GM23248 (cell line): ENCODE measurements at regions not wholly inside any gene's neighbourhood (a gene's known extent, or its start where the extent isn't known, plus 50 kb on each side); places are given as distances from the start of the nearest gene placed in this dataset.

Experiments used
- DNase-seq: peaks from one replicate; pipeline ENCODE4 v3.0.0-alpha.2; 2015
- H2AFZ ChIP-seq: fragments of 200-600 bp; sonication (generic); 2 replicates; pipeline ENCODE4 v1.6.1; 2016; ENCODE audit warnings: antibody characterized with exemption
- H3F3A ChIP-seq: fragments of 200-600 bp; sonication (generic); 2 replicates; pipeline ENCODE4 v1.6.1; 2016; ENCODE audit warnings: mild to moderate bottlenecking, antibody characterized with exemption, mixed run types; ENCODE audit not compliant: insufficient read depth
- H3K27ac ChIP-seq: fragments of 200-600 bp; sonication (generic); 2 replicates; pipeline ENCODE4 v1.5.1; 2016; ENCODE audit warnings: mild to moderate bottlenecking
- H3K27me3 ChIP-seq: fragments of 200-600 bp; sonication (generic); replicated peaks from 2 replicates; pipeline ENCODE4 v1.6.1; 2016; ENCODE audit warnings: mild to moderate bottlenecking; ENCODE audit not compliant: insufficient read depth
- H3K36me3 ChIP-seq: fragments of 200-600 bp; sonication (generic); 2 replicates; pipeline ENCODE4 v1.6.1; 2016; ENCODE audit warnings: low read depth, mild to moderate bottlenecking
- H3K4me1 ChIP-seq: fragments of 200-600 bp; sonication (generic); 2 replicates; pipeline ENCODE4 v1.6.1; 2016; ENCODE audit warnings: mild to moderate bottlenecking; ENCODE audit not compliant: insufficient read depth
- H3K4me2 ChIP-seq: fragments of 200-600 bp; sonication (generic); one replicate; pipeline ENCODE4 v1.6.1; 2016; ENCODE audit warnings: mild to moderate bottlenecking; ENCODE audit not compliant: unreplicated experiment
- H3K4me3 ChIP-seq: fragments of 200-600 bp; sonication (generic); 2 replicates; pipeline ENCODE4 v1.5.1; 2016; ENCODE audit warnings: mild to moderate bottlenecking
- H3K79me2 ChIP-seq: fragments of 200-600 bp; sonication (generic); 2 replicates; pipeline ENCODE4 v1.6.1; 2016; ENCODE audit warnings: mild to moderate bottlenecking; ENCODE audit not compliant: insufficient read depth
- H3K9ac ChIP-seq: fragments of 200-600 bp; sonication (generic); 2 replicates; pipeline ENCODE4 v1.6.1; 2016; ENCODE audit warnings: mild to moderate bottlenecking
- H3K9me2 ChIP-seq: fragments of 200-600 bp; sonication (generic); 2 replicates; pipeline ENCODE4 v1.6.1; 2016; ENCODE audit warnings: mixed run types, mild to moderate bottlenecking, moderate library complexity; ENCODE audit not compliant: insufficient read depth
- H3K9me3 ChIP-seq: fragments of 200-600 bp; sonication (generic); one replicate; pipeline ENCODE4 v1.6.1; 2017; ENCODE audit warnings: low read depth
- H4K20me1 ChIP-seq: fragments of 200-600 bp; sonication (generic); 2 replicates; pipeline ENCODE4 v1.6.0; 2016; ENCODE audit not compliant: insufficient read depth
- EZH2 ChIP-seq: fragments of 200-600 bp; sonication (generic); IDR thresholded peaks from 2 replicates; pipeline ENCODE4 v1.6.1; 2018; ENCODE audit warnings: antibody characterized with exemption, mild to moderate bottlenecking; ENCODE audit not compliant: insufficient read depth, poor library complexity, severe bottlenecking
- EZH2phosphoT487 ChIP-seq: fragments of 200-600 bp; sonication (generic); IDR thresholded peaks from 2 replicates; pipeline ENCODE4 v1.6.1; 2018; ENCODE audit warnings: antibody characterized with exemption, moderate library complexity, mild to moderate bottlenecking, low read depth; ENCODE audit not compliant: insufficient read depth
- WGBS, 2 experiments: methylation state at CpG; one replicate each; pipeline ENCODE4 v1.1.6; 2015 to 2017; ENCODE audit warnings: low lambda C conversion rate in 2 of 2, low coverage in 1 of 2; ENCODE audit errors: missing lambda C conversion rate in 2 of 2; 5-methylcytosine and 5-hydroxymethylcytosine counted together
- in situ Hi-C: fragments of 300-500 bp; cut with MboI; formaldehyde crosslinking; loops from 2 replicates; pipeline ENCODE4 v1.15.0; 2020

DNA sequence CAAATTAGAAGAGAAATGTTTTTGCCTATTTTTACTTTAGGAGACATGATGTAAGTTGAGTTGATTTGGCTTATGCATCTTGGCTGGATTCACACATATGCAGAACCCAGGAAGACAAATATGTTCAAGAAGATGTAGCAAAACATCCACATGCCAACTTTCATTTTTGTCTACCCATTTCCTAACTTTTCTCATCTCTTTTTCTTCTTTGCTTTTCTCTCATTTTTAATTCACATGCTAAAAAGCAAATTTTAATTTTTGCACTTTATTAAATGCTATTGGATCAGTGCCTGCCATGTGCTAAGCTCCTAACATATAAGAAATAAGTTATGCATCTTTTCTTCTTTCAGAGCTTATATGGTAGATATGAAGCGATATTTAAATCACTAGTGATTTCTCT lies 143.7 kb upstream of the GRM3 start:
- Histone ChIP-seq H3F3A (no peaks in the 10 kb centered on the region), H3K4me1 (no peaks in the 10 kb centered on the region), H3K4me2 (no peak overlapping the region), H3K4me3 (no peak overlapping the region), H2AFZ (no peak overlapping the region), H4K20me1 (no peaks in the 10 kb centered on the region), H3K9ac (no peak overlapping the region), H3K79me2 (no peaks in the 10 kb centered on the region), H3K27me3 (no peaks in the 10 kb centered on the region), H3K27ac (no peak overlapping the region), H3K36me3 (no peaks in the 10 kb centered on the region), H3K9me2 (no peaks in the 10 kb centered on the region), H3K9me3 (no peaks in the 10 kb centered on the region)
- WGBS, 2 experiments = 13 to 16% methylated on average over 1 of the region's 1 CpG
- in situ Hi-C loops = no loop called here
- no peak for DNase-seq
- TF ChIP-seq EZH2phosphoT487 (no peak), EZH2 (no peak)

GRCh38 chr7:86485827-86486226 lies 157.9 kb upstream of the GRM3 start:
- Histone ChIP-seq H3K4me1 (no peaks in the 10 kb centered on the region), H3K27ac (no peak overlapping the region), H3K4me3 (no peak overlapping the region), H3F3A (no peaks in the 10 kb centered on the region), H2AFZ (no peak overlapping the region), H3K79me2 (no peaks in the 10 kb centered on the region), H3K27me3 (no peaks in the 10 kb centered on the region), H3K4me2 (no peak overlapping the region), H4K20me1 (no peaks in the 10 kb centered on the region), H3K9me3 (no peaks in the 10 kb centered on the region), H3K9me2 (no peaks in the 10 kb centered on the region), H3K36me3 (no peaks in the 10 kb centered on the region), H3K9ac (no peak overlapping the region)
- no peak for DNase-seq
- in situ Hi-C loops = no loop called here
- WGBS, 2 experiments = 11 to 15% methylated on average over 3 of the region's 3 CpGs
- TF ChIP-seq EZH2phosphoT487 (no peak), EZH2 (no peak)

DNA sequence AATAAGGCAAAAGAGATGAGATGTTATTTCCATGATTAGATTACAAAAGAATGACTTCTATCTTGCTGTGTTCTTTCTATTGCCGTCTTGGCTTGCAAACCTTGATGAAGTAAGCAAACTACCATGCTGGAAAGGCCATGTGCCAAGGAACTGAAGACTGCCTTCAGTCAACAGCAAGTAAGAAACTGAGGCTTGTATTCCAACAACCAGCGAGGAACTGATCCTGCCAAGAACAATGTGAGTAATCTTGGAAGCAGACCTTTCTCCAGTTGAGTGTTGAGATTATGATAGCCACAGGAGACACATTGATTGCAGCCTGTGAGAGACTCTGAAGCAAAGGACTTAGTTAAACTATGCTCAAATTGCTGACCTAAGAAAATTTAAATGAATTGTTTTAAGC lies 164.6 kb upstream of the GRM3 start:
- Histone ChIP-seq H4K20me1 (no peaks in the 10 kb centered on the region), H3K9me2 (no peaks in the 10 kb centered on the region), H3K4me1 (no peaks in the 10 kb centered on the region), H3K36me3 (no peaks in the 10 kb centered on the region), H3F3A (no peaks in the 10 kb centered on the region), H3K27ac (no peak overlapping the region), H3K4me2 (no peak overlapping the region), H3K79me2 (no peaks in the 10 kb centered on the region), H2AFZ (no peak overlapping the region), H3K9ac (no peak overlapping the region), H3K9me3 (no peaks in the 10 kb centered on the region), H3K27me3 (no peaks in the 10 kb centered on the region), H3K4me3 (no peak overlapping the region)
- in situ Hi-C loops = no loop called here
- 0 to 6% methylated on average over 2 of the region's 2 CpGs for WGBS, 2 experiments
- no peak for DNase-seq
- TF ChIP-seq EZH2 (no peak), EZH2phosphoT487 (no peak)

- Histone ChIP-seq H3K9me2 (no peaks in the 10 kb centered on the region), H3K79me2 (no peaks in the 10 kb centered on the region), H3K9ac (no peak overlapping the region), H3K4me3 (no peak overlapping the region), H3K4me2 (no peak overlapping the region), H3K9me3 (no peaks in the 10 kb centered on the region), H3K36me3 (no peaks in the 10 kb centered on the region), H4K20me1 (no peaks in the 10 kb centered on the region), H3F3A (no peaks in the 10 kb centered on the region), H3K27me3 (no peaks in the 10 kb centered on the region), H3K4me1 (no peaks in the 10 kb centered on the region), H2AFZ (no peak overlapping the region), H3K27ac (no peak overlapping the region)
- TF ChIP-seq EZH2phosphoT487 (no peak), EZH2 (no peak)
- 5 to 12% methylated on average over 2 of the region's 2 CpGs for WGBS, 2 experiments
- no peak for DNase-seq
- in situ Hi-C loops = no loop called here
Measured at GRCh38 chr7:86477343-86477935, 166.3 kb upstream of the GRM3 start.

- H3K4me3 ChIP-seq = no peak overlapping the region
- H3K4me2 ChIP-seq = no peak overlapping the region
- in situ Hi-C loops = no loop called here
- no peak for TF ChIP-seq EZH2phosphoT487
- TF ChIP-seq EZH2 = no peak
- H2AFZ ChIP-seq = no peak overlapping the region
- H3K9me2 ChIP-seq = no peaks in the 10 kb centered on the region
- no peaks in the 10 kb centered on the region for H3K4me1 ChIP-seq
- no peaks in the 10 kb centered on the region for H3K27me3 ChIP-seq
- no peaks in the 10 kb centered on the region for H3K36me3 ChIP-seq
- no peak overlapping the region for H3K9ac ChIP-seq
- no peaks in the 10 kb centered on the region for H3K9me3 ChIP-seq
- no peak for DNase-seq
- 9 to 23% methylated on average over 1 of the region's 1 CpG for WGBS, 2 experiments
- no peaks in the 10 kb centered on the region for H4K20me1 ChIP-seq
- H3K79me2 ChIP-seq = no peaks in the 10 kb centered on the region
- no peak overlapping the region for H3K27ac ChIP-seq
- no peaks in the 10 kb centered on the region for H3F3A ChIP-seq
Measured at GRCh38 chr7:86470763-86471162, 172.9 kb upstream of the GRM3 start.
